Posterior vena cava (tissue), 2 donors: ENCODE measurements at regions not wholly inside any gene's neighbourhood (a gene's known extent, or its start where the extent isn't known, plus 50 kb on each side); places are given as distances from the start of the nearest gene placed in this dataset.

Experiments
- DNase-seq: peaks from one replicate; pipeline ENCODE4 v3.0.0-alpha.2; 2020; ENCODE audit warnings: low spot score
- intact Hi-C, 2 donors: fragments of 100-400 bp; cut with DNase I; formaldehyde crosslinking; loops; one replicate each; pipeline versions ENCODE4 v1.14.1 to v1.14.2; 2022 to 2023
- donor health status: DM: yes; HTN: yes; CAD: no.
- donor health status: DM: yes; HTN: yes; CAD: no.

DNA sequence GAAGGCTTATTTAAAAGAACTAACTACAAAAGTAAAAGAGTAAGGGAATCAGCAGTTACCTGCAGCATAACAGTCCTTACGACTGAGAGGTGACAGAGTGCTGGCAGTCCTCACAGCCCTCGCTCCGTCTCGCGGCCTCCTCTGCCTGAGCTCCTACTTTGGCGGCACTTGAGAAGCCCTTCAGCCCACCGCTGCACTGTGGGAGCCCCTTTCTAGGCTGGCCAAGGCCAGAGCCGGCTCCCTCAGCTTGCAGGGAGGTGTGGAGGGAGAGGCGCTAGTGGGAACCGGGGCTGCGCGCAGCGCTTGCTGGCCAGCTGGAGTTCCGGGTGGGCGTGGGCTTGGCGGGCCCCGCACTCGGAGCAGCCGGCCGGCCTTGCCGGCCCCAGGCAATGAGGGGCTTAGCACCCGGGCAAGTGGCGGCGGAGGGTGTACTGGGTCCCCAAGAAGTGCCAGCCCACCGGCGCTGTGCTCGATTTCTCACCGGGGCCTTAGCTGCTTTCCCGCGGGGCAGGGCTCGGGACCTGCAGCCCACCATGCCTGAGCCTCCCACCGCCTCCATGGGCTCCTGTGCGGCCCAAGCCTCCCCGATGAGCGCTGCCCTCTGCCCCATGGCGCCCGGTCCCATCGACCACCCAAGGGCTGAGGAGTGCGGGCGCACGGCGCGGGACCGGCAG lies 285.7 kb upstream of the MAGI2 start:
- DNase-seq = peak; percentile 71
- intact Hi-C loops = loop anchor here in 1 of 2 donors (5.0 kb wide), 1 partner anchor 57 kb away; no protein-coding TSS in a partner anchor

DNA sequence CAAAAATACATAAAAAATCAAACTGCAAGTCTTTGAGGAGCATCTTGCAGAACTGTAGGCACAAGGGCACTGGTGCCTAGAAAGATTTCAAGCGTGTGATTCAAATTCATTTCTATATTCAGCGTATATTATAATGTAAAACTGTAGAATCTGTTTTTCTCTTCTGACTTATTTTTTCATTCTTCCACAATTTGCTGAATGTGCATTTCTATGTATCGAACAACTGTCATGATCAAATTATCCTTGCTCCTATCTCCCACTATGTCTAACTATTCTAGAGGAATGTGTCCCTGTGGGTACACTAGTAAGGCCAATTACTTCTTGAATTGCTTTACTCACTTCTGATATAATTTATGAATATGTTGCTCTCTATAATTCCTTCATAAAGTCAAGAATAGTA lies 283.0 kb upstream of the MAGI2 start:
- DNase-seq = no peak
- intact Hi-C loops = loop anchor here in 1 of 2 donors (5.0 kb wide), 1 partner anchor 54 kb away; no protein-coding TSS in a partner anchor

GRCh38 chr7:79735012-79735411 lies 281.5 kb upstream of the MAGI2 start:
- intact Hi-C loops = loop anchor here in 1 of 2 donors (5.0 kb wide), 1 partner anchor 53 kb away; no protein-coding TSS in a partner anchor
- DNase-seq = no peak

GRCh38 chr7:79734181-79734580 lies 280.7 kb upstream of the MAGI2 start:
- intact Hi-C loops = no loop called here
- no peak for DNase-seq

GRCh38 chr7:79732535-79732934 lies 279.1 kb upstream of the MAGI2 start:
- intact Hi-C loops = no loop called here
- DNase-seq = no peak

DNA sequence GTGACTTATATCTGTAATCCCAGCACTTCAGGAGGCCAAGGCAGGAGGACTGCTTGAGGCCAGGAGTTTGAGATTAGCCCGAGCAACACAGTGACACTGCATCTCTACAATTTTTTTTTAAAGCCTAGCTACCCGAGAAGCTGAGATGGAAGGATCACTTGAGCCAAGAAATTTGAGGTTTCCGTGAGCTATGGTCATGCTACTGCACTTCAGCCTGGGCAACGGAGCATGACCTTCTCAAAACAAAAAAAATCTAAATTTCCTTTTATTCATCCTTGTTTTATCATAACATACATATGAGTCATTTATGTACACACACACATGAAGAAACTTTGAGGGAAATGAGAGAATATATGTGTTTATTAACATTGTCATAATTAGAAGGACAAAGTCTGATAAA lies 277.5 kb upstream of the MAGI2 start:
- intact Hi-C loops = no loop called here
- DNase-seq = no peak

DNA sequence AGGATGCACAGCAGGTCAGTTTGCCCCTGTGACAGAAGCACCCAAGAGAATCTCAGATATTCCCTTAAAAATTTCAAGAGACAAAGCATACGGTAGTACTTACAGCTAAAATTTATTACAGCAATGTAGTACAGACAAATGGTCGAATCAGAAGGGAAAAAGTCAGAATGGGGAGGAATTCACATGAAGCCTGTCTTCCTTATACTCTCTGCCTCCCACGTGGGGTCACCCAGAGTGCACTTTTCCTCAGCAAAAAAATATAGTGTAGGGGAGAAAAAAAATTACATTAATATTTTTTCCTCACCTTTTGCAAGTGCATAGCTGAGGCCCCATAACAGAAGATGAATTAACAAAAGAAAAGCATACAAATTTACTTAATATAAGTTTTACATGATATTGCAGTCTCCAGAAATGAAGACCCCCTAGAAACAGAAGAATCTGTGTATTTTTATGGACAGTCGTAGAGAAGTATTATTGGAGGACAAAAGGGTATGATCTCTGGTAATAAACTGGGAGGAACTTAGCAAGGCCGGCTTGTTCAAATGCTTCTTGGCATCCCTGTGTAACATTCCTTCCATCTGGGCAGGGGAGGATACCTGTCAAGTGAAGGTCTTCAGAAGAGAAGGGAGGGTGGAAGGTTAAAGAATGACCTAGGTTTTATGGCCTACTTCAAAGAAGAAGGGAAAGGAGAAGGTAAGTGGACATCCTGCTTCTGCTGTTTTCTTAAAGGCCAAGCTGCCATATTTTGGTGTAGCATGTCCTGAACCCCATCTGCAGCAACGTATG lies 270.6 kb upstream of the MAGI2 start:
- DNase-seq = no peak
- intact Hi-C loops = no loop called here

DNA sequence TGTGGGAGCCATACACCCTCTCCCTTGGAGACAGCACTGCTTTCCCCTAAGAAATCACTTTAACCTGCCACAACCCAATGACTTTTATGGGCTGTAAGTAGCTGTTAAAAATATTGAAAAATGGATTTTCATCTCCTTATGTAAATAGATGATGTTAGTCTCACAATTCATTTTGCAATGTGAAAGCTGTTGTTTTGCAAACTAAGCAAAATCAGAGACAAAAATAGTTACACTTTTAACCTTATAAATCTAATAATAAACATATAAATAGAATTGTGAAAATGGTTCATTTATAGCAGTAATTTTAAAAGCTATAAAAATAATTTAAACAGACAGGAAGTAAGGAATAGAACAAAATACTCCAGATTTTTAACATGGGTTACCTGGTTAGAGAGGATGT lies 268.8 kb upstream of the MAGI2 start:
- intact Hi-C loops = no loop called here
- no peak for DNase-seq

- intact Hi-C loops = no loop called here
- DNase-seq = no peak
Measured at GRCh38 chr7:79719216-79719615, 265.7 kb upstream of the MAGI2 start.

GRCh38 chr7:79716329-79716728 lies 262.9 kb upstream of the MAGI2 start:
- intact Hi-C loops = no loop called here

GRCh38 chr7:79714081-79714480 lies 260.6 kb upstream of the MAGI2 start:
- no peak for DNase-seq
- intact Hi-C loops = no loop called here

More at GRCh38 chr7:79716329-79716728, 262.9 kb upstream of the MAGI2 start:
- no peak for DNase-seq

DNA sequence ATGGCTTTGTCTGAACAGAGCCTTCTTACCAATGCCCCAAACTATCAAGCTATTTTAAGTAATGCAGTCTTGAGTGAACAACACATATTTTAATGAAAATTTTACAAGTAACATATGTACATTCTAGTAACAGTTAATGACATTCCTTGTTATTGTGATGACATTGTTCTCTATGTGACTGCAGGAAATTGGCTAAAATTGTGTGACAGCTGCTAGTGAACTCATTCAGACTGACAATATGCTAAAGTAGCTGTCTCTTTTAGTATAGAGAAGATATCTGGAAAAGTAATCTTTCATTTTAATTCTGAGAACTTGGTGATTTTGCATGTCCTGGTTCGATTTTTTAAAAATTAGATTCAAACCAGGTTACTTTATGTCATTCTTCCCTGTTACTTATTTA lies 259.8 kb upstream of the MAGI2 start:
- no peak for DNase-seq
- intact Hi-C loops = no loop called here

- intact Hi-C loops = no loop called here
- no peak for DNase-seq
Measured at GRCh38 chr7:79711660-79712059, 258.2 kb upstream of the MAGI2 start.

GRCh38 chr7:79709574-79710409 lies 256.3 kb upstream of the MAGI2 start:
- no peak for DNase-seq
- intact Hi-C loops = no loop called here

DNA sequence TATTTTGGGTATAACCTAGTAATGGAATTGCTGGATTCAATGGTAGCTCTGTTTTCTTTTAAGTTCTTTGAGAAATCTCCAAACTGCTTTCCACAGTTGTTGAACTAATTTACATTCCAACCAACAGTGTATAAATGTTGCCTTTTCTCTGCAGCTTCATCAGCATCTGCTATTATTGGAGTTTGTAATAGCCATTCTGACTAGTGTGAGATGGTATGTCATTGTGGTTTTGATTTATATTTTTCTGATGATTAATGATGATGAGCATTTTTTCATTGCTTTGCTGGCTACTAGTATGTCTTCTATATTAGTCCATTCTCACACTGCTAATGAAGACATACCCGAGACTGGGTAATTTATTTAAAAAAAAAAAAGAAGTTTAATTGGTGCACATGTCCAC lies 248.6 kb upstream of the MAGI2 start:
- DNase-seq = no peak
- intact Hi-C loops = loop anchor here in 1 of 2 donors (5.0 kb wide), 1 partner anchor 125 kb away; no protein-coding TSS in a partner anchor

DNA sequence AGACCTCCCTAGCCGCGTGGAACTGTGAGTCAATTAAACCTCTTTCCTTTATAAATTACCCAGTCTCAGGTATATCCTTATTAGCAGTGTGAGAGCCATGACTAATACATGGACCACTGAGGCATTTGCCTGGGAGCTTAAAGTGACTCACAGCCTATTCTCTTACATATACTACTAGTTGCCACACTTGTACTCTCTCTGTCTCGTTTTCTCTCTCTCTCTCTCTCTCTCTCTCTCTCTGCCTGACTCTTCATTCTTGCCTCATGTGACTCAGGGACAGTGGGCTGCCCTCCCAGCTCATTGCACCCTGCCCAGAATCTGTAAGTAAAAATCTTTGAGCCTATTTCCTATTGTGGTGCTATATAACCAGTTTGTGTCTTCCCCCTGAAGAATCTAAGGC lies 238.5 kb upstream of the MAGI2 start:
- DNase-seq = no peak
- intact Hi-C loops = no loop called here

- DNase-seq = no peak
- intact Hi-C loops = no loop called here
Measured at GRCh38 chr7:79691074-79691473, 237.6 kb upstream of the MAGI2 start.

DNA sequence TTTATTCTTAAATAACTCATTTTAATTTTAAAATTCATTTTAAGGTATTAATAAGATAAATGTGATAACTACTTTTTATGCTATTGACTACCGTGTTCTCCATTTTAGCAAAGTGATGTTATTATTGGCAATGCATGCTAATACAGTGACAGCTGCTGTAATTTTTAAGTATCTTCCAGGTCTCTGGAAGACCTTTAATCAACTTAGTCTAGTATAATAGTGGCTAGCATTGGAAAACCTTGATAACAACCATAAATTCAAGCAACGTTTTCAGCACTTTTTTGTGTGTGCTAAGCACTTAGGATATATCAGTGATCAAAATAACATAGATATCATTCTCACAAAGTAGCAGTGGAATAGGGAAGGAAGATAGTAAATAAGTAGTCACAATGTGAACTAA lies 230.9 kb upstream of the MAGI2 start:
- DNase-seq = no peak
- intact Hi-C loops = loop anchor here in 1 of 2 donors (5.0 kb wide), 1 partner anchor 53 kb away; no protein-coding TSS in a partner anchor

DNA sequence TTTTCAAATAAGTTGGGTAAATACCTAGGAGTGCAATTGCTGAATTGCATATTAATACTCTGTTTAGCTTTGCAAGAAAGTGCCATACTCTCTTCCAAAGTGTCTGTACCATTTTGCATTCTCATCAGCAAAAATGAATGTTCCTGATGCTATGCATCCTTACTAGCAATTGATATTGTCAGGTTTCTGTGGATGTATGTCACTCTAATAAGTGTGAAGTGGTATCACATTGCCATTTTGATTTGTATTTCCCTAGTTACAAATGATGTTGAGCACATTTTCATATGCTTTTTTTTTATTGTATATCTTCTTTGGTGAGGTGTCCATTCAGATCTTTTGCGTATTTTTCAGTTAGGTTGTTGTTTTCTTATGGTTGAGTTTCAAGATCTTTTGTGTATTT lies 230.4 kb upstream of the MAGI2 start:
- intact Hi-C loops = loop anchor here in 1 of 2 donors (5.0 kb wide), 1 partner anchor 53 kb away; no protein-coding TSS in a partner anchor
- no peak for DNase-seq
